ENCODE measurements at regions not wholly inside any gene's neighbourhood (a gene's known extent, or its start where the extent isn't known, plus 50 kb on each side); places are given as distances from the start of the nearest gene placed in this dataset.

- intact Hi-C loops (cut with DNase I): loop anchor here (2.0 to 10.0 kb wide), 5 partner anchors 216 to 1146 kb away; no protein-coding TSS in a partner anchor
- ATAC-seq: peak; percentile 97 to 99
- peak; percentile 97 for DNase-seq
Measured at GRCh38 chr10:21278491-21279216, 246.8 kb downstream of the SKIDA1 start.

GRCh38 chr10:21273400-21273968 lies 252.0 kb downstream of the SKIDA1 start:
- intact Hi-C loops (cut with DNase I): loop anchor here (5.0 to 10.0 kb wide), 4 partner anchors 416 to 1151 kb away; no protein-coding TSS in a partner anchor
- ATAC-seq (peak in 1 of 2 donors; percentile 21), DNase-seq (no peak)

GRCh38 chr10:21272643-21273399 lies 252.7 kb downstream of the SKIDA1 start:
- intact Hi-C loops (cut with DNase I): loop anchor here (5.0 to 10.0 kb wide), 4 partner anchors 416 to 1152 kb away; no protein-coding TSS in a partner anchor
- no peak for DNase-seq
- ATAC-seq: no peak

GRCh38 chr10:21270976-21271375 lies 254.5 kb downstream of the SKIDA1 start:
- intact Hi-C loops (cut with DNase I): loop anchor here (5.0 to 10.0 kb wide), 4 partner anchors 414 to 1154 kb away; no protein-coding TSS in a partner anchor
- ATAC-seq: no peak
- no peak for DNase-seq

GRCh38 chr10:21269289-21269688 lies 256.2 kb downstream of the SKIDA1 start:
- intact Hi-C loops (cut with DNase I): loop anchor here (2.0 to 5.0 kb wide), 2 partner anchors 187 to 190 kb away; no protein-coding TSS in a partner anchor
- DNase-seq (no peak), ATAC-seq (no peak)

GRCh38 chr10:21265622-21266021 lies 259.9 kb downstream of the SKIDA1 start:
- ATAC-seq (no peak), DNase-seq (no peak)
- intact Hi-C loops (cut with DNase I): loop anchor here in 1 of 2 donors (5.0 kb wide), 1 partner anchor 183 kb away; no protein-coding TSS in a partner anchor

GRCh38 chr10:21264271-21264670 lies 261.2 kb downstream of the SKIDA1 start:
- ATAC-seq (no peak), DNase-seq (no peak)
- intact Hi-C loops (cut with DNase I): no loop called here

GRCh38 chr10:21263839-21264238 lies 261.6 kb downstream of the SKIDA1 start:
- intact Hi-C loops (cut with DNase I): no loop called here
- no peak for ATAC-seq
- no peak for DNase-seq

GRCh38 chr10:21263263-21263803 lies 262.1 kb downstream of the SKIDA1 start:
- ATAC-seq (no peak), DNase-seq (no peak)
- intact Hi-C loops (cut with DNase I): no loop called here

GRCh38 chr10:21261842-21262294 lies 263.6 kb downstream of the SKIDA1 start:
- intact Hi-C loops (cut with DNase I): no loop called here
- no peak for ATAC-seq
- no peak for DNase-seq

- intact Hi-C loops (cut with DNase I): no loop called here
- DNase-seq: no peak
- peak in 1 of 2 donors; percentile 70 for ATAC-seq
Measured at GRCh38 chr10:21260506-21261149, 264.9 kb downstream of the SKIDA1 start.

- ATAC-seq (peak in 1 of 2 donors; percentile 76), DNase-seq (no peak)
- intact Hi-C loops (cut with DNase I): no loop called here
Measured at GRCh38 chr10:21260066-21260465, 265.4 kb downstream of the SKIDA1 start.

- DNase-seq (no peak), ATAC-seq (no peak)
- intact Hi-C loops (cut with DNase I): no loop called here
Measured at GRCh38 chr10:21257919-21258318, 267.6 kb downstream of the SKIDA1 start.

- ATAC-seq (no peak), DNase-seq (no peak)
- intact Hi-C loops (cut with DNase I): no loop called here
Measured at GRCh38 chr10:21257191-21257590, 268.3 kb downstream of the SKIDA1 start.

- ATAC-seq: no peak
- DNase-seq: no peak
- intact Hi-C loops (cut with DNase I): no loop called here
Measured at GRCh38 chr10:21249435-21249834, 276.0 kb downstream of the SKIDA1 start.

- ATAC-seq (no peak), DNase-seq (no peak)
- intact Hi-C loops (cut with DNase I): no loop called here
Measured at GRCh38 chr10:21247592-21247991, 277.9 kb downstream of the SKIDA1 start.

GRCh38 chr10:21246178-21246577 lies 279.3 kb downstream of the SKIDA1 start:
- ATAC-seq (no peak), DNase-seq (no peak)
- intact Hi-C loops (cut with DNase I): no loop called here

- intact Hi-C loops (cut with DNase I): no loop called here
- DNase-seq (no peak), ATAC-seq (no peak)
Measured at GRCh38 chr10:21243748-21244257, 281.7 kb downstream of the SKIDA1 start.

- intact Hi-C loops (cut with DNase I): no loop called here
- no peak for ATAC-seq
- no peak for DNase-seq
Measured at GRCh38 chr10:21242915-21243314, 282.6 kb downstream of the SKIDA1 start.

Measured in left cardiac atrium (tissue), 4 donors.